Lower lobe of right lung (tissue), 2 donors: ENCODE measurements at regions not wholly inside any gene's neighbourhood (a gene's known extent, or its start where the extent isn't known, plus 50 kb on each side); places are given as distances from the start of the nearest gene placed in this dataset.

ENCODE experiments used
- ATAC-seq, 2 donors: fragments of 200-7000 bp; cut with Tn5 transposase; one replicate each; pipeline ENCODE4 v1.9.1; 2020 to 2022; ENCODE audit warnings: mild to moderate bottlenecking in 2 of 2, moderate library complexity in 2 of 2
- DNase-seq: peaks from one replicate; pipeline ENCODE4 v3.0.0-alpha.2; 2020
- H3K27ac ChIP-seq: fragments of 200-600 bp; one replicate; pipeline ENCODE4 v1.8.0; 2022
- H3K27me3 ChIP-seq: fragments of 200-600 bp; one replicate; pipeline ENCODE4 v1.8.0; 2022; ENCODE audit warnings: low read depth
- H3K36me3 ChIP-seq: fragments of 200-600 bp; one replicate; pipeline ENCODE4 v1.8.0; 2022; ENCODE audit warnings: mild to moderate bottlenecking
- H3K4me1 ChIP-seq: fragments of 200-600 bp; one replicate; pipeline ENCODE4 v1.8.0; 2022
- H3K4me3 ChIP-seq: fragments of 200-600 bp; one replicate; pipeline ENCODE4 v1.8.0; 2022; ENCODE audit warnings: mild to moderate bottlenecking
- H3K9me3 ChIP-seq: fragments of 200-600 bp; one replicate; pipeline ENCODE4 v1.8.0; 2022
- intact Hi-C: fragments of 100-400 bp; cut with DNase I; formaldehyde crosslinking; loops from one replicate; pipeline ENCODE4 v1.11.0; 2022
- TF ChIP-seq, protein P1 (sequence below): fragments of 200-600 bp; IDR thresholded peaks from one replicate; pipeline ENCODE4 v1.8.0; 2022; ENCODE audit warnings: antibody characterized with exemption, mild to moderate bottlenecking
- donor health status: DM: no; HTN: yes; CAD: no; lungs with severe emphysema.

- Histone ChIP-seq H3K4me1 (no peaks in the 10 kb centered on the region), H3K27ac (no peak overlapping the region), H3K27me3 (no peaks in the 10 kb centered on the region), H3K4me3 (no peak overlapping the region), H3K36me3 (no peaks in the 10 kb centered on the region), H3K9me3 (no peaks in the 10 kb centered on the region)
- TF ChIP-seq, protein P1, sequence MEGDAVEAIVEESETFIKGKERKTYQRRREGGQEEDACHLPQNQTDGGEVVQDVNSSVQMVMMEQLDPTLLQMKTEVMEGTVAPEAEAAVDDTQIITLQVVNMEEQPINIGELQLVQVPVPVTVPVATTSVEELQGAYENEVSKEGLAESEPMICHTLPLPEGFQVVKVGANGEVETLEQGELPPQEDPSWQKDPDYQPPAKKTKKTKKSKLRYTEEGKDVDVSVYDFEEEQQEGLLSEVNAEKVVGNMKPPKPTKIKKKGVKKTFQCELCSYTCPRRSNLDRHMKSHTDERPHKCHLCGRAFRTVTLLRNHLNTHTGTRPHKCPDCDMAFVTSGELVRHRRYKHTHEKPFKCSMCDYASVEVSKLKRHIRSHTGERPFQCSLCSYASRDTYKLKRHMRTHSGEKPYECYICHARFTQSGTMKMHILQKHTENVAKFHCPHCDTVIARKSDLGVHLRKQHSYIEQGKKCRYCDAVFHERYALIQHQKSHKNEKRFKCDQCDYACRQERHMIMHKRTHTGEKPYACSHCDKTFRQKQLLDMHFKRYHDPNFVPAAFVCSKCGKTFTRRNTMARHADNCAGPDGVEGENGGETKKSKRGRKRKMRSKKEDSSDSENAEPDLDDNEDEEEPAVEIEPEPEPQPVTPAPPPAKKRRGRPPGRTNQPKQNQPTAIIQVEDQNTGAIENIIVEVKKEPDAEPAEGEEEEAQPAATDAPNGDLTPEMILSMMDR: no peak
- DNase-seq (no peak), ATAC-seq (no peak)
- intact Hi-C loops: no loop called here
Observed at GRCh38 chr7:96598421-96598820, 111.2 kb downstream of the SEM1 start.

DNA sequence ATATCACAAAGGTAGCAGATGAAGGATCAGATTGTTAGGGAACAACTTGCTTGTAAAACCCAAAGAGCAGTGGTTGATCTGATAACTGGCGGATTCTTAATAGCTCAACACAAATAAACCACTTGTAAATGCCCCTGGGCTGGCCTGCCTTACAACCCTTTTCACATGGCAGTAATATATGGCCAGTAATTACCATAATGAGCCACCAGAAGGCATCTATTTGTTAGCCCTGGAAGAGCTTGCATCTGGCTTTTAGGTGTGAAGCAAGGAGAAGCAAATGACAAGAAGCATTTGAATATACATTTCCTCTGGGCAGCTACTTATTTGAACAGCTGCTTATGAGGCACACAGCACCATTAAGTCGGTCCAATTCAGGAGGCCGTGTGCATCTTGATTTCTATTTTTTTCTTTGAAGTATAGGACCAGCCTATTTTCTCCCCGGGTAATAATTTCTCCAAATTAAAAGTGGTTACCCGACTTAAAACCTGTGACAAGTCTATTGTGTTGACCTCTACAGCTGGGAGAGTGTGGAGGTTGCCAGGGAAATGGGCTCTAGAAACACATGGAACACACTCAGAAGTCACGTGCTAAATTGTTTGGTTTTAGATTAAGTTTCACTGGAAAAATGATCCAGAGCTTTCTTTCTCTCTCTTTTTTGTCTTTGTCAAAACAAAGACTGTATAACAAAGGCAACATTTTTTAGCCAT lies 113.4 kb downstream of the SEM1 start:
- Histone ChIP-seq H3K4me1 (no peaks in the 10 kb centered on the region), H3K36me3 (no peaks in the 10 kb centered on the region), H3K27ac (no peak overlapping the region), H3K9me3 (no peaks in the 10 kb centered on the region), H3K4me3 (no peak overlapping the region), H3K27me3 (no peaks in the 10 kb centered on the region)
- TF ChIP-seq, protein P1: no peak
- no peak for ATAC-seq
- DNase-seq: no peak
- intact Hi-C loops: no loop called here

DNA sequence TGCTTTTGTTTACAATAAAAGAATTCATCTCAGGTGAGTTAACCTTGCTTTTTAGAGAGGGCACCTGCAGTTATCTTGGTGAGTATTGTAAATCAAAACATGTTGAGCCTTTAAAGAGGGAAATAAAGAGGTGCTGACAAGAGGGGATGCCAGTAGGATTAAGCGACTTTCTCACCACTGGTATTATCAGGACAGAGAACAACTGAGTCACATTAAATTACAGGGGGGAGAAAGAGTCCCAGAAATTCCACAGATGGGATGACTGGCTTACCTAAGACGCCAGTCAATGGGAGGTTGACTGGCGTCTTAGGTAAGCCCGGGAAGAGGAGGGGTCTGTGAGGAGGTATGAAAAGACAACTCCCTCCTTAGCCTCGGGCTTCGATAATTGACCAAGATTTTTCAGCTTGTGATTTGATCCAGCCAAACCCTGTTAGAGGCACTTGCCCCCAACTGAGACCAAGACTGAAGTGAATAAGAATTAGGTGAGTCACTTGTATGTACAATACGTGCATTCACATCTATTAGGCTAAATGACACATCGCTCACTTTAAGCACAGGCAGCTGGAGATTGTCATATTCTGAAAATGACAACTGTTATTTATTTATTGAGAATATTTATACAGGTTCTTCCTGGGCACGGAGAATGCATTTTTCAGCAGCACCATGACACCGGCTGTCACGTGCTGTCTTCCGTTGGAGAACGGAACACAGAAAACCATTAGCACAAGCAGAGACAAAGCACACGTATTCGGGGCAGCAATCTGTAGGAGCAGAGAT lies 117.6 kb downstream of the SEM1 start:
- no peak overlapping the region for H3K27ac ChIP-seq
- H3K4me1 ChIP-seq: no peaks in the 10 kb centered on the region
- no peak for ATAC-seq
- TF ChIP-seq, protein P1: no peak
- H3K36me3 ChIP-seq: no peaks in the 10 kb centered on the region
- H3K9me3 ChIP-seq: no peaks in the 10 kb centered on the region
- H3K4me3 ChIP-seq: no peak overlapping the region
- intact Hi-C loops: no loop called here
- DNase-seq: no peak
- H3K27me3 ChIP-seq: no peaks in the 10 kb centered on the region

DNA sequence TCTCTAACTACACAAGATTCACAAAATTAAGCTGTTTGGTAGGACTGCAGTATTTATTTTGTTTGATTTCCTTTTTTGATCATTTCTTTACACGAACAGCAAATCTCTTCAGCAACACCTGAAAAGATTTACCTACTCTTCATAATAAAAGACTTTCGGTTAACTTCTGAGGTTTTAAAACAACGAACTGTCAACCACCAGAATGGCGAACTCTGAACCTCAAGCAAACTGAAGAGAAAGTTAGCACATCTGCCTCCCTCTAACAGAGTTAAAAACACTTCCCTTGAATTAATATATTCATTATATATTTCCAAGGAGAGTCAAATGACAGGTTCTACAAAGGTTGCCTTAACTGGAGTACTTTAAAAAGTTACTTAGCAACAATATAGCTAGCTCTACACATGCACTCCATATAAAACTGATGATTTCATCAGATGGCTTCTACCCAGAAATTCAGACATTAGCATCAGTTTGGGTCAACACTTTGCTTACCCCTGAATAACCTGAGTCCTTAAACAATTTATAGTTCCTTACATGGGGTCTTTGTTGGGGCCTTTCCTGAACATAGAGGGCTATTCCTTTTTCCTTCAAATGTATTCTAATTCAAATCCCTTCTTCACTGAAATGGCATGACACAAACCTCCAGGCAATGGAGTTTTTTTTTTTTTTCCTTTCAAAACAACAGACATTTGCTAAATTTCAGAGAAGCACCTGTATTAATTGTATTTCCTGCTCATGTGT lies 118.3 kb downstream of the SEM1 start:
- no peaks in the 10 kb centered on the region for H3K27me3 ChIP-seq
- DNase-seq: no peak
- intact Hi-C loops: no loop called here

DNA sequence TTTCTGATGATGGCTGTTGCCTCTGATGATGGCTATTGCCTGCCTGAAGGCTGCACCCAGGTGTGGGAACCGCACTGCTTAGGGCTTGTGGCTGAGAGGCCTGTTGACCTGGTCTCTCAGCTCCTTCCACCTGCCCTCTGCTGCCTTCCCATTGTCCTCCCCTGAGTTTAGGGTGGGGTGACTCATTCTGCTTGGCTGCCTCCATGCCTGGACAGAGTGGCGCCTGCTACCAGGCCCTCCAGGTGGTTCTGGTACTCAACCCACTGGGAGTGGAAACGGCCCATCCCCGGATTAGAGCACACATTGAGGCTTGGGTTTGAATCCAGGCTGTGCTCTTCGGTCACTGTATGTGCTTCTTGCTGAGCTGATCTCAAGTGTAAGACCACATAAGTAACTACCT lies 120.6 kb downstream of the SEM1 start:
- no peaks in the 10 kb centered on the region for H3K36me3 ChIP-seq
- intact Hi-C loops: no loop called here
- H3K4me3 ChIP-seq: no peak overlapping the region
- H3K27me3 ChIP-seq: no peaks in the 10 kb centered on the region
- DNase-seq: no peak
- no peak overlapping the region for H3K27ac ChIP-seq
- no peaks in the 10 kb centered on the region for H3K4me1 ChIP-seq
- peak in 1 of 2 donors; percentile 23 for ATAC-seq
- H3K9me3 ChIP-seq: no peaks in the 10 kb centered on the region
- TF ChIP-seq, protein P1: no peak

More for the DNA sequence above, 118.3 kb downstream of the SEM1 start:
- H3K4me3 ChIP-seq: no peak overlapping the region
- TF ChIP-seq, protein P1: no peak
- no peak overlapping the region for H3K27ac ChIP-seq
- no peaks in the 10 kb centered on the region for H3K36me3 ChIP-seq
- no peaks in the 10 kb centered on the region for H3K9me3 ChIP-seq
- no peak for ATAC-seq
- no peaks in the 10 kb centered on the region for H3K4me1 ChIP-seq
